K562 (cell line): ENCODE measurements at regions not wholly inside any gene's neighbourhood (a gene's known extent, or its start where the extent isn't known, plus 50 kb on each side); places are given as distances from the start of the nearest gene placed in this dataset.

Experiments used
- BCL6 ChIP-seq: fragments of 250-450 bp; sonication (Bioruptor Pico); IDR thresholded peaks from 2 replicates; pipeline ENCODE4 v1.4.0; 2020
- POLR2AphosphoS5 ChIP-seq: IDR thresholded peaks from 2 replicates; pipeline ENCODE4 v1.6.1; 2011; ENCODE audit warnings: mild to moderate bottlenecking, low read depth, low read length, moderate library complexity; ENCODE audit not compliant: control insufficient read depth, insufficient read depth
- SMAD1 ChIP-seq: fragments of 150-350 bp; IDR thresholded peaks from 2 replicates; pipeline ENCODE4 v1.6.1; 2014; ENCODE audit warnings: low read length, low read depth; ENCODE audit not compliant: partially characterized antibody
- TCF7L2 ChIP-seq: fragments of 150-350 bp; IDR thresholded peaks from 2 replicates; pipeline ENCODE4 v1.6.1; 2016; ENCODE audit warnings: low read depth, mild to moderate bottlenecking, low read length, moderate library complexity

DNA sequence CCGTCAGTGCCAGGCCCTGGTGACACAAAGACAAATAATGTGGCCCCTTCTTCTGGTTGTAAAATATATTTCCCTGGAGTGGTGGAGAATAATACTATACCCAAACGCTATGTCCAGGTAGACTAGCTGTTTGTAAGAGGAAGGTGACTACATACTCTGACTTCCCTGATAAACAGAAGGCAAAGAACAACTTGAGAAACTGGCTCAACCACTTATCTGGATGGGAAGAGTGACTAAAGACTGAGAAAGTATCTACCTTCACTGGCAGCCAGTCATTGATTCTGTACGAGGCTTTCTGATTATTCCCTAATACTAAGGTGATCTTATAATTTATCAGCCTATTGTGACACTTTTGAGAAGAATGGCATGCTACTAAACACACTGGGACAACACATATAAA is 569.7 kb downstream of the EPHA7 start:
- no peak for TF ChIP-seq POLR2AphosphoS5
- no peak for TF ChIP-seq SMAD1
- TF ChIP-seq TCF7L2 = no peak
- no peak for TF ChIP-seq BCL6 (CRISPR knock-in tag)
